HG03060 (cell line): ENCODE measurements at regions not wholly inside any gene's neighbourhood (a gene's known extent, or its start where the extent isn't known, plus 50 kb on each side); places are given as distances from the start of the nearest gene placed in this dataset.
"Not testable (repeated sequence)": the region's sequence is repeated elsewhere in the genome, so short reads cannot be mapped to it uniquely, and the experiment has no call there.

Source experiments
- ATAC-seq: cut with Tn5 transposase; IDR thresholded peaks from one replicate; pipeline ENCODE4 v1.9.1; 2021; ENCODE audit warnings: low read depth, moderate number of reproducible peaks; ENCODE audit not compliant: unreplicated experiment

DNA sequence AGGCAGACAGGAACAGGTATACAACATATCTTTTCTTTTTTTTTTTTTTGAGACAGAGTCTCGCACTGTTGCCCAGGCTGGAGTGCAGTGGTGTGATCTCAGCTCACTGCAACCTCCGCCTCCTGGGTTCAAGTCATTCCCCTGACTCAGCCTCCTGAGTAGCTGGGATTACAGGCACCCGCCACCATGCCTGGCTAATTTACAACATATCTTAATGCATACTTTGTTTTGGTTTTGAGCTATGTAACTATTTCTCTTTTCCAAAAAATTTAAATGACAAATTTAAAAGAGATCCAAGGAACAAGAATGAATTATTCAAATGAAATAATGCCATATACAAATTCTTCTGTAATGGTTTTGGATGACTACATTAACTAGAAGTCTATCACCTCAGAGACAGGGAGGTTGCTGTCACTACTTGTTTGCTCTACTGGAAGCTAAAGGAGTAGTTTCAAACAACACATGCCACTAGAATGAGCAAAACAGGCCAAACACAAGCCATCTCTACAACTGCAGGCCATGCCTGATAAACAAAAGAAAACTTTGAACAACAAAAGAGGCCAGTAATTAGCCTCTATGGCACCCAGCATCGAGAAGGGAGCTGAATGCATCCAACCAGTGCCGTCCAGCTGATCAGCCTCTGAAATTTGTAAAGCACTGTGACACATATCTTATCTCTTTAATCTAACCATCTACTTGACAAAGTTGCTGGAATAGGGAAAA lies 133.6 kb upstream of the VOPP1 start:
- ATAC-seq = not testable (repeated sequence)

- ATAC-seq = not testable (repeated sequence)
Measured at GRCh38 chr7:55702831-55703230, 130.5 kb upstream of the VOPP1 start.

DNA sequence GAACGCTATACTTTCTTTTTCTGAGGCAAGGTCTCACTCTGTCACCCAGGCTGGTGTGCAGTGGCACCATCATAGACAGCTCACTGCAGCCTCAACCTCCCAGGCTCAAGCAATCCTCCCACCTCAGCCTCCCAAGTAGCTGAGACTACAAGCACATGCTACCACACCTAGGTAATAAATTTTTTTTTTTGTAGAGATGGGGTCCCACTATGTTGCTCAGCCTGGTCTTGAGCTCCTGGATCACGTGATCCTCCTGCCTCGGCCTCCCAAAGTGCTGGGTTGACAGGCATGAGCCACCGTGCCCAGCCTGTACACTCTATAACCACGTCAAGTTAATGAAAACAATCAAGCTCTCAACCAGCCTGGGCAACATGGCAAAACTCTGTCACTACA lies 127.1 kb upstream of the VOPP1 start:
- ATAC-seq = not testable (repeated sequence)

DNA sequence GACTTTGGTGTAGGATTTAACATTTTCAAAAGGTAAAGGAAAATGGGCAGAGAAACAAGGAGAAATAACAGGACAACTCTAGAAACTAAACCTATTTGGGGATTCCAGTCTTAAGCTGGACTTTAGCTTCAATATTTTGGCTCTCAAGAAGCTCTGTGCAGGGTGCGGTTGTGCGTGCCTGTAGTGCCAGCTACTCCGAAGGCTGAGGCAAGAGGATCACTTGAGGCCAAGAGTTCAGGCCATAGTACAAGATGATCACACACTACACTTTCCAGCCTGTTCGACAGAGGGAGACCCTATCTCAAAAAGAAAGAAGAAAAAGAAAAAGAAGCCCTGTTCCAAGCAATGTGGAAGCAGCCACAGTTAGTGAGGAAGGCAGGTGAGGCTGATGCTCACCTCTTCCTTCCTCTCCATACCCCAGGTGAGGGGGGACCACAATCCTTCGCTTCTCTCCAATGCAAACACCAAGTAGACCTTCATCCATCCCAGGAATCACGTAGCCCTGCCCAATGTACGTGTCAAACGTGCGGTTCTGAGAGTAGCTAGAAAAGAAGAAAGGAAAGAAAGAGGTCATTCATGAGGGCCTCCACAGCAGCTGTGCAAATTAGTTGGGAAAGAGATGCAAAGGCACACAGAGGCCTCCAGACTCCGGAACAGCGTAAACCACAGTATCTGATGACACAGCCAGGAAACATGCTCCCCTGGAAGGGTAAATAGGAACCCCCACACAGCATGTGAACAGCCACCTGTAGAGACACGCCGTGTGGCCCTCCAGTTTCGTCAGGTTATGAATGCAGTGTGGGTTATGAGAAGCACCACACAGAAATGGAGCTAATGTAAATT lies 126.5 kb upstream of the VOPP1 start:
- peak; percentile 39 for ATAC-seq

GRCh38 chr7:55695893-55696701 lies 123.8 kb upstream of the VOPP1 start:
- ATAC-seq = not testable (repeated sequence)

GRCh38 chr7:55694484-55694883 lies 122.2 kb upstream of the VOPP1 start:
- not testable (repeated sequence) for ATAC-seq

- not testable (repeated sequence) for ATAC-seq
Measured at GRCh38 chr7:55688684-55689681, 116.7 kb upstream of the VOPP1 start.

DNA sequence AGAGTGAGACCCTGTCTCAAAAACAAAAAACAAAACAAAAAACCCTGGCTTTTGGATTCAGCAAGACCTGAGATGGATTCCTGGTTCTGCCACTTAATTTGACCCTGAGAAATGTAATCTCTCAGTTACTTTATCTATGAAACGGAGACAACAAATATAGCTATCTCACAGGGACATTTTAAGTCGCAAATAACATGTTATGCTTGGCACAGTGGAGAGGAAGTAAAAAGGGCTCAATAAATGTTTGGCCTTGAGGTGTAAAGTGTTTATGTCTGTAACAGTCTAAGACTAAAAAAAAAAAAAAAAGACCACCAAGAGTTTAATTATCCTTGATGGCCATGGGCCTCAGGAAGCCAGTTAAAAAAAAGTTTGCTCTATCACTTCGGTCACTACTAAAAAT lies 116.0 kb upstream of the VOPP1 start:
- not testable (repeated sequence) for ATAC-seq

GRCh38 chr7:55687252-55687651 lies 115.0 kb upstream of the VOPP1 start:
- ATAC-seq = not testable (repeated sequence)

DNA sequence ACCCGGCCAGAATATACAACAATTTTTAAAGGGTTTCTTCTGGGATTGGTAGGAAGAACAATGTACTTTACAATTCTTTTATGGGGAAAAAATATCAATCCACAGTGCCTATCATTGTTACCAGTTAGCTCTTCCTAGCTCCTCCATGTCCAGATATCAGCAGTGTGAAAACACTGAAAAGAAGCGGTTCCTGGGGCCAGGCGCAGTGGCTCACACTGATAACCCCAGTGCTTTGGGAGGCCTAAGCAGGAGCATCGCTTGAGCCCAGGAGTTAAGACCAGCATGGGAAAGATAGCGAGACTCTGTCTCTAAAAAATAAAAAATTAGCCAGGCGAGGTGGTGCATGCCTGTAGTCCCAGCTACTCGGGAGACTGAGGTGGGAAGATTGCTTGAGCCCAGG lies 114.5 kb upstream of the VOPP1 start:
- ATAC-seq = not testable (repeated sequence)

DNA sequence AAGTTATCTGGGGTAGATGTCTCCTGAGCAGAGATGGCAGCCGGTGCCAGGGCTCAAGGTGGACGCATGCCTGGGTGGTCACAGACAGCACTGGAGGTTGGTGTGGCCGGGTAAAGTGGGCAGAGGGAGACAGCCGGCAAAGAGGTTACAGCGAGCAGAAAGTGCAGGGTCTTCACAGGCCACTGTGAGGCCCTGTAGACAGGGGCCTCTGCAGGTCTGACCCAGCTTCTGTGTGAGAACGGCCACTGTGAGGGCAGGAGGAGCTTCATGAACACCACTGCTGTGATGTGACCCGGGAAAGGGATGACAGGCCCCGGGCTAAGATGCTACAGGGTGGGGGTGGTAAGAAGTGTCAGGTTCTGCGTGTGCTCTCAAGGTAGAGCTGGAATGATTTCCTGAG lies 111.2 kb upstream of the VOPP1 start:
- not testable (repeated sequence) for ATAC-seq

DNA sequence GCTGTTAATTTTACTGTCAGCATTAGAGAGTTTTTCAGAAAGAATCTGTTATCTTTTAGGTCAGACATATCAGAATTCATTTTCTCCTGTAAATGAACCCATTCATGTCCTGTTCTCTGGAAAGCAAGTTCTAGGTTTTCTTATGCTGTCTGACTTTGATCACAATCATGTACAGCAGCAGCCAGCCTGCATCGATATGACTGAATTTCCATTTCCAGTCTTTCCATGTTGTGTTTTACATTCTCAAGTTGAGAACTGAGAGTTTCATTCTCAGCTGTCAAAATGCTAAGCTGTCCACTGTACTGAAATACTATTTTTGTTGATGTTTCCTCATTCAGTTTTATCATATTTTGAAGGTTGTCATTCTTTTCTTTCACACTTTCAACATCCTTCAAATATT lies 103.3 kb upstream of the VOPP1 start:
- ATAC-seq = not testable (repeated sequence)

- ATAC-seq = not testable (repeated sequence)
Measured at GRCh38 chr7:55673525-55673924, 101.2 kb upstream of the VOPP1 start.

GRCh38 chr7:55672084-55672483 lies 99.8 kb upstream of the VOPP1 start:
- ATAC-seq = not testable (repeated sequence)

GRCh38 chr7:55657654-55658053 lies 85.4 kb upstream of the VOPP1 start:
- ATAC-seq = no peak

GRCh38 chr7:55651057-55651456 lies 78.8 kb upstream of the VOPP1 start:
- no peak for ATAC-seq

GRCh38 chr7:55649238-55649637 lies 76.9 kb upstream of the VOPP1 start:
- no peak for ATAC-seq

GRCh38 chr7:55644567-55644966 lies 72.3 kb upstream of the VOPP1 start:
- no peak for ATAC-seq

DNA sequence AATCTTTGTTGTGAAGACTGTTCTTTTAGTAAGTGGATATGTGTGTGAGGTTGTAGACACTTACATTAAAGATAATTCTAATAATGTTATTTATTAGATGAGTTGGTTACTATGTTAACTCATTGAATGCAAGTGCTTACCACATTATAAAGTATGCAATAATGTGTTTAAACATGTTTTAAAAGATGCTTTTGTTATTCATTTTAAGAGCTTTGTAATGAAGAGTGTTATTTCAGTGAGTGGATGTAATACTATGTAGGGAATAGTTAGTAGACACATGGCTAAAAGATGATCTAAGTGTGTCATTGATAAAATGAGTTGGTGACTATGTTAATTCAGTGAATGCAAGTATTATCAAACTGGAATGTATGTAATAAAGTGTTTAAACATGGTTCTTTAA lies 70.0 kb upstream of the VOPP1 start:
- no peak for ATAC-seq

DNA sequence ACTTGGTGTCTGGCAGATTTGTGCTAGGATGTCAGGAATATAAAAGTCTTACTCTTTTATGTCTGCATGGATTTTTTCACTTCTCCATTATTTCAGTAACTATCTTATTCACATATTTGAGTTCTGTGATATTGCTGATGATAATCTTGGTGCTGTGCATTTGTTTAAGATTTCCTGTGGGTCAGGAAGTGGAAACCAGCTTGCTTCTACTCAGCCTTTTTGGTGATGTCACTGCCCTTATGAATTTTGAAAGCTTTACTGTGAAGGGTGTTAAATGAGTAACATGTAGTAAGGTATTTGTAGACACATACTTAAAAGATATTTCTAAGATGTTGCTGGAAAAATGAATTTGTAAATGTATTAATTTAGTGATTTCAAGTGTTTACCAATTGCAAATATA lies 69.5 kb upstream of the VOPP1 start:
- peak; percentile 67 for ATAC-seq
